PC-3 (cell line): ENCODE measurements at regions not wholly inside any gene's neighbourhood (a gene's known extent, or its start where the extent isn't known, plus 50 kb on each side); places are given as distances from the start of the nearest gene placed in this dataset.

Experiments used
- CTCF ChIP-seq: fragments of 300-600 bp; sonication (generic); conservative IDR thresholded peaks from 2 replicates; pipeline ENCODE4 v1.5.1; 2017; ENCODE audit warnings: antibody characterized with exemption, low read depth, mild to moderate bottlenecking, low read length
- EZH2 ChIP-seq: fragments of 300-600 bp; sonication (generic); IDR thresholded peaks from one replicate; pipeline ENCODE4 v1.6.1; 2017; ENCODE audit warnings: antibody characterized with exemption, mild to moderate bottlenecking, low read length; ENCODE audit not compliant: unreplicated experiment
- EZH2phosphoT487 ChIP-seq: fragments of 300-600 bp; sonication (generic); IDR thresholded peaks from 2 replicates; pipeline ENCODE4 v1.6.1; 2018; ENCODE audit warnings: mild to moderate bottlenecking, antibody characterized with exemption, low read length, borderline replicate concordance

GRCh38 chr2:167506395-167506794 lies 618.1 kb downstream of the XIRP2 start:
- TF ChIP-seq EZH2phosphoT487 (no peak), CTCF (no peak), EZH2 (no peak)
